CD4-positive, alpha-beta memory T cell (primary cell): ENCODE measurements at regions not wholly inside any gene's neighbourhood (a gene's known extent, or its start where the extent isn't known, plus 50 kb on each side); places are given as distances from the start of the nearest gene placed in this dataset.
A peak's percentile ranks its signal among the peaks of the same experiment; 100 is the strongest.

Experiments
- CTCF ChIA-PET: fragments of 350-600 bp; sonication (Branson Sonifier 250); formaldehyde crosslinking; loops from one replicate; lab custom pipeline; 2021; ENCODE audit warnings: inconsistent platforms; ENCODE audit not compliant: partially characterized antibody; lab: Charles Lee
- POLR2A ChIA-PET: fragments of 350-600 bp; sonication (Branson Sonifier 250); formaldehyde crosslinking; loops from one replicate; lab custom pipeline; 2021; ENCODE audit not compliant: partially characterized antibody; lab: Charles Lee
- DNase-seq, 5 donors: peaks; one replicate each; pipeline versions ENCODE4 v3.0.0 to v3.0.0-alpha.2; 2020 to 2022; ENCODE audit warnings: mixed read lengths in 1 of 5
- H3K27ac ChIP-seq: one replicate; pipeline ENCODE4 v1.7.0; 2013; ENCODE audit warnings: low read depth, low read length
- H3K27me3 ChIP-seq: 2 replicates; pipeline ENCODE4 v1.7.0; 2013; ENCODE audit warnings: mild to moderate bottlenecking, low read length, moderate library complexity; ENCODE audit not compliant: insufficient read depth
- H3K36me3 ChIP-seq: 2 replicates; pipeline ENCODE4 v1.7.0; 2013; ENCODE audit warnings: mild to moderate bottlenecking, low read length, moderate library complexity; ENCODE audit not compliant: insufficient read depth
- H3K4me1 ChIP-seq: 2 replicates; pipeline ENCODE4 v1.7.0; 2013; ENCODE audit warnings: mild to moderate bottlenecking, low read length, moderate library complexity; ENCODE audit not compliant: insufficient read depth
- H3K4me3 ChIP-seq, 2 donors: one replicate each; pipeline ENCODE4 v1.7.0; 2013; ENCODE audit warnings: low read length in 2 of 2, mild to moderate bottlenecking in 1 of 2
- H3K9me3 ChIP-seq, 2 donors: one replicate each; pipeline ENCODE4 v1.7.0; 2013; ENCODE audit warnings: low read length in 2 of 2, control low read depth in 1 of 2; ENCODE audit not compliant: control insufficient read depth in 1 of 2
- H3K27ac Mint-ChIP-seq, 7 donors: one replicate each; pipeline ENCODE4 v1.8.0; 2020 to 2021; ENCODE audit warnings: mixed read lengths in 7 of 7, mild to moderate bottlenecking in 6 of 7, inconsistent platforms in 3 of 7, moderate library complexity in 3 of 7
- H3K27me3 Mint-ChIP-seq, 2 donors: one replicate each; pipeline ENCODE4 v1.8.0; 2020 to 2021; ENCODE audit warnings: mixed read lengths in 2 of 2
- H3K36me3 Mint-ChIP-seq, 2 donors: one replicate each; pipeline ENCODE4 v1.8.0; 2020 to 2021; ENCODE audit warnings: mixed read lengths in 2 of 2, inconsistent platforms in 1 of 2, mild to moderate bottlenecking in 1 of 2
- H3K4me1 Mint-ChIP-seq, 4 donors: one replicate each; pipeline ENCODE4 v1.8.0; 2020 to 2021; ENCODE audit warnings: mixed read lengths in 4 of 4, mild to moderate bottlenecking in 1 of 4
- H3K4me3 Mint-ChIP-seq, 8 donors: one replicate each; pipeline ENCODE4 v1.8.0; 2020 to 2021; ENCODE audit warnings: mixed read lengths in 8 of 8, mild to moderate bottlenecking in 7 of 8, moderate library complexity in 6 of 8, inconsistent platforms in 3 of 8
- H3K9me3 Mint-ChIP-seq, 8 donors: one replicate each; pipeline ENCODE4 v1.8.0; 2020 to 2021; ENCODE audit warnings: mixed read lengths in 8 of 8, mild to moderate bottlenecking in 5 of 8, inconsistent platforms in 3 of 8, moderate library complexity in 1 of 8
- intact Hi-C: fragments of 100-400 bp; cut with micrococcal nuclease; formaldehyde crosslinking; loops from one replicate; pipeline ENCODE4 v1.15.1; 2023

GRCh38 chr3:8204331-8204730 lies 297.3 kb upstream of the LMCD1 start:
- H3K36me3 ChIP-seq, result no peaks in the 10 kb centered on the region
- intact Hi-C loops, result no loop called here
- Mint-ChIP-seq H3K4me3 (no peak overlapping the region), H3K36me3 (no peaks in the 10 kb centered on the region), H3K9me3 (peaks cover 0 to 2% (median 0%) of the 10 kb centered on the region in 8 donors), H3K27me3 (no peaks in the 10 kb centered on the region), H3K27ac (no peak overlapping the region), H3K4me1 (no peaks in the 10 kb centered on the region)
- no peak overlapping the region for H3K4me3 ChIP-seq
- H3K9me3 ChIP-seq, result no peaks in the 10 kb centered on the region
- ChIA-PET POLR2A (no interaction called here), CTCF (no interaction called here)
- H3K4me1 ChIP-seq, result no peaks in the 10 kb centered on the region
- no peaks in the 10 kb centered on the region for H3K27me3 ChIP-seq
- no peak for DNase-seq
- H3K27ac ChIP-seq, result no peak overlapping the region

GRCh38 chr3:8204853-8205650 lies 296.6 kb upstream of the LMCD1 start:
- Mint-ChIP-seq H3K27me3 (peaks cover 0 to 1% of the 10 kb centered on the region in 2 donors), H3K36me3 (no peaks in the 10 kb centered on the region), H3K4me3 (no peak overlapping the region), H3K9me3 (peaks cover 0 to 3% (median 0%) of the 10 kb centered on the region in 8 donors), H3K27ac (no peak overlapping the region), H3K4me1 (no peaks in the 10 kb centered on the region)
- Histone ChIP-seq H3K27ac (no peak overlapping the region), H3K27me3 (no peaks in the 10 kb centered on the region), H3K9me3 (no peaks in the 10 kb centered on the region), H3K4me3 (no peak overlapping the region), H3K4me1 (no peaks in the 10 kb centered on the region), H3K36me3 (no peaks in the 10 kb centered on the region)
- POLR2A ChIA-PET, result no interaction called here
- CTCF ChIA-PET, result no interaction called here
- DNase-seq, result no peak
- intact Hi-C loops, result no loop called here

- peaks cover 0 to 3% (median 0%) of the 10 kb centered on the region in 8 donors for H3K9me3 Mint-ChIP-seq
- H3K4me1 Mint-ChIP-seq, result no peaks in the 10 kb centered on the region
- Histone ChIP-seq H3K36me3 (no peaks in the 10 kb centered on the region), H3K4me3 (no peak overlapping the region), H3K9me3 (no peaks in the 10 kb centered on the region), H3K27me3 (no peaks in the 10 kb centered on the region), H3K27ac (no peak overlapping the region), H3K4me1 (no peaks in the 10 kb centered on the region)
- H3K27ac Mint-ChIP-seq, result no peak overlapping the region
- no peaks in the 10 kb centered on the region for H3K36me3 Mint-ChIP-seq
- no peak overlapping the region for H3K4me3 Mint-ChIP-seq
- intact Hi-C loops, result no loop called here
- peaks cover 1% of the 10 kb centered on the region in 2 donors for H3K27me3 Mint-ChIP-seq
- DNase-seq, result no peak
- ChIA-PET POLR2A (no interaction called here), CTCF (no interaction called here)
These were observed 295.7 kb upstream of the LMCD1 start for GRCh38 chr3:8205881-8206280.

DNA sequence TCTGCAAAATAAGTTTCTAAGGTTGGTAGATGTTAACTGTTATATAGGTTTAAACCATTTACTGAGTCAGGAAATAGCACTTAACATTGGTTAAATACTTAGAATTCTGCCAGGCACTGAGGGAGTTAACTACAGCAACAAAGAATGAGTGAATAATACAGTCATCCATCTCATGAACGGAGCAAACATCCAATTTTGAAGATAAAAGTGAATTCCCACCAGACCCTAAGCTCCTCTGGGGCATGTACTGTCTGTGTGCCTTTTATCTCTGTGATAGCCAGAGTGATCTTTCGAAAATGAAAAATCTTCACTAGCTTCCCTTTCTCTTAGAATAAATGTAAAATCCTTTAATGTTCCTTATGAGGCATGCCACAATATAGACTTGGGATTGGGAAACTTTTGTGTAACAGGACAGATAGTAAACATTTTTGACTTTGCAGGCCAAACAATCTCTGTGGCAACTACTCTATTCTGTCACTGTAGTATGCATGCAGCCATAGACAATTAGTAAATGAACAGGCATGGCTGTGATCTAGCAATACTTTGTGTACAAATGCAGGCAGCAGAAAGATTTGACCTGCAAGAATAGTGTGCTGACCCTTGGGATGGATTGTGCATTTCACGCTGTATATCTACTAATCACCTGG lies 294.5 kb upstream of the LMCD1 start:
- Histone ChIP-seq H3K9me3 (no peaks in the 10 kb centered on the region), H3K4me1 (no peaks in the 10 kb centered on the region), H3K27me3 (no peaks in the 10 kb centered on the region), H3K4me3 (no peak overlapping the region), H3K36me3 (no peaks in the 10 kb centered on the region), H3K27ac (no peak overlapping the region)
- no peak overlapping the region for H3K27ac Mint-ChIP-seq
- no peak overlapping the region for H3K4me3 Mint-ChIP-seq
- no peaks in the 10 kb centered on the region for H3K36me3 Mint-ChIP-seq
- ChIA-PET CTCF (interaction anchor here (1.8 kb wide), 1 partner anchor 33 kb away, joined by 4 read pairs; no protein-coding TSS in a partner anchor), POLR2A (no interaction called here)
- intact Hi-C loops, result no loop called here
- H3K9me3 Mint-ChIP-seq, result peaks cover 0 to 3% (median 0%) of the 10 kb centered on the region in 8 donors
- peaks cover 1% of the 10 kb centered on the region in 2 donors for H3K27me3 Mint-ChIP-seq
- no peaks in the 10 kb centered on the region for H3K4me1 Mint-ChIP-seq
- DNase-seq, result no peak

- no peaks in the 10 kb centered on the region for H3K4me1 Mint-ChIP-seq
- H3K27ac Mint-ChIP-seq, result peak overlapping the region in 1 of 7 donors; percentile 6
- H3K4me3 ChIP-seq, result no peak overlapping the region
- no peaks in the 10 kb centered on the region for H3K4me1 ChIP-seq
- no peaks in the 10 kb centered on the region for H3K36me3 Mint-ChIP-seq
- peaks cover 0 to 4% (median 1%) of the 10 kb centered on the region in 8 donors for H3K9me3 Mint-ChIP-seq
- no peaks in the 10 kb centered on the region for H3K27me3 ChIP-seq
- intact Hi-C loops, result no loop called here
- DNase-seq, result no peak
- ChIA-PET CTCF (no interaction called here), POLR2A (no interaction called here)
- H3K9me3 ChIP-seq, result no peaks in the 10 kb centered on the region
- H3K27me3 Mint-ChIP-seq, result peaks cover 3% of the 10 kb centered on the region in 2 donors
- no peak overlapping the region for H3K4me3 Mint-ChIP-seq
- H3K27ac ChIP-seq, result no peak overlapping the region
- H3K36me3 ChIP-seq, result no peaks in the 10 kb centered on the region
These were observed 290.7 kb upstream of the LMCD1 start for GRCh38 chr3:8210882-8211341.

DNA sequence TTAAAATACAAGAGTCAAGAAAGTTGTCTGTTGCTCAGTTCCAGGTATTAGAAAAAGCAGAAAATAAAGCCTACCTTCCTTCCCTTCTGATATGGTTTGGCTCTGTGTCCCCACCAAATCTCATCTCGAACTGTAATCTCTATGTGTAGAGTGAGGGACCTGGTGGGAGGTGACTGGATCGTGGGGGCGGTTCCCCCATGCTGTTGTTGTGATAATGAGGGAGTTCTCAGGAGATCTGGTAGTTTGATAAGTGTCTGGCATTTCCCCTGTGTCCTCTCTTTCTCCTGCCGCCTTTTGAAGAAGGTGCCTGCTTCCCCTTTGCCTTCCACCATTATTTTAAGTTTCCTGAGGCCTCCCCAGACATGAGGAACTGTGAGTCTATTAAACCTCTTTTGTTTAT lies 288.8 kb upstream of the LMCD1 start:
- Mint-ChIP-seq H3K27ac (no peak overlapping the region), H3K4me3 (no peak overlapping the region)
- intact Hi-C loops, result no loop called here

DNA sequence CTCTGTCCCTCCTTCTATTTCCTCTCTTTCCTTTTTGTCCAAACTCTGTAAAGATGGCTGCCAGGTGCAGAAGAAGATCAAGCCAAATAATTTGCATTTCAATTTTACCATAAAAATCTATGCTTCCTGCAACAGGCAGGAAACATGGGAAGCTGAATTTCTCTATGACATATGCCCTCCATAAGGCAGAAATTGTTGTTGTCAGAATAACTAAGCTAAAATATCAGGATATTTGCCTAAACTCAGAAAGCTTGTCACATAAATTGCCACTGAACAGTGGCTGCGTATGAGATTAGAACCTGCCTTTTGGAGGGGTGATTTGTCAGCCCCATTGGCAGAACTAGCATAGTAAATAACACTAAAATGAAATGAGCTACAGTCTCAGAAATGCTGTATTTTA lies 288.3 kb upstream of the LMCD1 start:
- Histone ChIP-seq H3K36me3 (no peaks in the 10 kb centered on the region), H3K4me3 (no peak overlapping the region), H3K27me3 (no peaks in the 10 kb centered on the region), H3K27ac (no peak overlapping the region), H3K4me1 (no peaks in the 10 kb centered on the region), H3K9me3 (no peaks in the 10 kb centered on the region)
- ChIA-PET CTCF (no interaction called here), POLR2A (no interaction called here)
- Mint-ChIP-seq H3K27me3 (peaks cover 3% of the 10 kb centered on the region in 2 donors), H3K4me1 (no peaks in the 10 kb centered on the region), H3K4me3 (no peak overlapping the region), H3K27ac (no peak overlapping the region), H3K9me3 (peaks cover 0 to 4% (median under 1%) of the 10 kb centered on the region in 8 donors), H3K36me3 (no peaks in the 10 kb centered on the region)
- no peak for DNase-seq
- intact Hi-C loops, result no loop called here

More for the DNA sequence above, 288.8 kb upstream of the LMCD1 start:
- Histone ChIP-seq H3K9me3 (no peaks in the 10 kb centered on the region), H3K36me3 (no peaks in the 10 kb centered on the region), H3K27me3 (no peaks in the 10 kb centered on the region), H3K4me1 (no peaks in the 10 kb centered on the region), H3K27ac (no peak overlapping the region), H3K4me3 (no peak overlapping the region)
- ChIA-PET POLR2A (no interaction called here), CTCF (no interaction called here)
- Mint-ChIP-seq H3K27me3 (peaks cover 3% of the 10 kb centered on the region in 2 donors), H3K36me3 (no peaks in the 10 kb centered on the region), H3K4me1 (no peaks in the 10 kb centered on the region), H3K9me3 (peaks cover 0 to 4% (median 1%) of the 10 kb centered on the region in 8 donors)
- no peak for DNase-seq
